ENCODE measurements at regions not wholly inside any gene's neighbourhood (a gene's known extent, or its start where the extent isn't known, plus 50 kb on each side); places are given as distances from the start of the nearest gene placed in this dataset.
"Not testable (repeated sequence)": the region's sequence is repeated elsewhere in the genome, so short reads cannot be mapped to it uniquely, and the experiment has no call there.

GRCh38 chrX:155819966-155820491 lies 61.1 kb upstream of the VAMP7 start:
- DNase-seq (ENCODE audit: low read depth in 2 of 2), result peak in 1 of 2 donors; percentile 17

GRCh38 chrX:155819525-155819924 lies 61.6 kb upstream of the VAMP7 start:
- no peak for DNase-seq (ENCODE audit: low read depth in 2 of 2)

- not testable (repeated sequence) for DNase-seq (ENCODE audit: low read depth in 2 of 2)
Measured at GRCh38 chrX:155814391-155814790, 66.8 kb upstream of the VAMP7 start.

GRCh38 chrX:155779831-155780230 lies 101.3 kb upstream of the VAMP7 start:
- DNase-seq (ENCODE audit: low read depth in 2 of 2), result no peak

GRCh38 chrX:155778844-155779553 lies 102.1 kb upstream of the VAMP7 start:
- DNase-seq (ENCODE audit: low read depth in 2 of 2), result no peak

- DNase-seq (ENCODE audit: low read depth in 2 of 2), result no peak
Measured at GRCh38 chrX:155774387-155774786, 106.8 kb upstream of the VAMP7 start.

GRCh38 chrX:155767876-155768769 lies 113.0 kb upstream of the VAMP7 start:
- no peak for DNase-seq (ENCODE audit: low read depth in 2 of 2)

- peak; percentile 1 to 21 for DNase-seq (ENCODE audit: low read depth in 2 of 2)
Measured at GRCh38 chrX:155767051-155767875, 113.9 kb upstream of the VAMP7 start.

GRCh38 chrX:155766321-155766720 lies 114.8 kb upstream of the VAMP7 start:
- DNase-seq (ENCODE audit: low read depth in 2 of 2), result no peak

- no peak for DNase-seq (ENCODE audit: low read depth in 2 of 2)
Measured at GRCh38 chrX:155761185-155761584, 120.0 kb upstream of the VAMP7 start.

- no peak for DNase-seq (ENCODE audit: low read depth in 2 of 2)
Measured at GRCh38 chrX:155757046-155757759, 123.9 kb upstream of the VAMP7 start.

- no peak for DNase-seq (ENCODE audit: low read depth in 2 of 2)
Measured at GRCh38 chrX:155755706-155756337, 125.3 kb upstream of the VAMP7 start.

GRCh38 chrX:155751131-155751530 lies 130.0 kb upstream of the VAMP7 start:
- no peak for DNase-seq (ENCODE audit: low read depth in 2 of 2)

GRCh38 chrX:155747520-155747919 lies 133.6 kb upstream of the VAMP7 start:
- DNase-seq (ENCODE audit: low read depth in 2 of 2), result no peak

- no peak for DNase-seq (ENCODE audit: low read depth in 2 of 2)
Measured at GRCh38 chrX:155745792-155746191, 133.0 kb upstream of the TMLHE start.

- DNase-seq (ENCODE audit: low read depth in 2 of 2), result no peak
Measured at GRCh38 chrX:155744534-155744933, 131.8 kb upstream of the TMLHE start.

- not testable (repeated sequence) for DNase-seq (ENCODE audit: low read depth in 2 of 2)
Measured at GRCh38 chrX:155728335-155728734, 115.6 kb upstream of the TMLHE start.

GRCh38 chrX:155718972-155719586 lies 106.3 kb upstream of the TMLHE start:
- DNase-seq (ENCODE audit: low read depth in 2 of 2), result no peak

- no peak for DNase-seq (ENCODE audit: low read depth in 2 of 2)
Measured at GRCh38 chrX:155715141-155715540, 102.4 kb upstream of the TMLHE start.

GRCh38 chrX:155695419-155695818 lies 82.7 kb upstream of the TMLHE start:
- no peak for DNase-seq (ENCODE audit: low read depth in 2 of 2)

Data from stimulated activated CD8-positive, alpha-beta memory T cell treated with anti-CD3 and anti-CD28 coated beads, Interleukin-7, amount 100 ng/mL, for 4 hours (primary cell).